ENCODE measurements at regions not wholly inside any gene's neighbourhood (a gene's known extent, or its start where the extent isn't known, plus 50 kb on each side); places are given as distances from the start of the nearest gene placed in this dataset.

DNA sequence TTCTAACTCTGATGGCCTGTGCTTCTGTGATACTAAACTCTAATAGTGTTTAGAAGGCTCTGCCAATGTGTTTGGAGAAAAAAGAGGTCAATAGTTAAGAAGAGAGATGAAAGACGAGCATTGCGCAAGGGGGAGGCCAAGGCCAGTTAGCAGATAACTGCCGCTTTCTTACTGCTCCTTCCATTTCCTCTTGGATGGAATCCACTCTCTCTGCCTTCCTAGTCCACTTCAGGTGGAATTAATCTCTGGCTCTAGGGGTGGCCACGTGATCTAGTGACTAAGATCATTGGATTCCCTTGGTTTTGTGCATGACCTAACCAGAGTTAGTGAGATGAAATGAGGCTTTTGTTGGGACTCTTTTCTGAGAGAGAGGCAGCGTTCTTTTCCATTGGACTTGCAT is 148.3 kb downstream of the ACTL8 start:
- TF ChIP-seq, protein P1, sequence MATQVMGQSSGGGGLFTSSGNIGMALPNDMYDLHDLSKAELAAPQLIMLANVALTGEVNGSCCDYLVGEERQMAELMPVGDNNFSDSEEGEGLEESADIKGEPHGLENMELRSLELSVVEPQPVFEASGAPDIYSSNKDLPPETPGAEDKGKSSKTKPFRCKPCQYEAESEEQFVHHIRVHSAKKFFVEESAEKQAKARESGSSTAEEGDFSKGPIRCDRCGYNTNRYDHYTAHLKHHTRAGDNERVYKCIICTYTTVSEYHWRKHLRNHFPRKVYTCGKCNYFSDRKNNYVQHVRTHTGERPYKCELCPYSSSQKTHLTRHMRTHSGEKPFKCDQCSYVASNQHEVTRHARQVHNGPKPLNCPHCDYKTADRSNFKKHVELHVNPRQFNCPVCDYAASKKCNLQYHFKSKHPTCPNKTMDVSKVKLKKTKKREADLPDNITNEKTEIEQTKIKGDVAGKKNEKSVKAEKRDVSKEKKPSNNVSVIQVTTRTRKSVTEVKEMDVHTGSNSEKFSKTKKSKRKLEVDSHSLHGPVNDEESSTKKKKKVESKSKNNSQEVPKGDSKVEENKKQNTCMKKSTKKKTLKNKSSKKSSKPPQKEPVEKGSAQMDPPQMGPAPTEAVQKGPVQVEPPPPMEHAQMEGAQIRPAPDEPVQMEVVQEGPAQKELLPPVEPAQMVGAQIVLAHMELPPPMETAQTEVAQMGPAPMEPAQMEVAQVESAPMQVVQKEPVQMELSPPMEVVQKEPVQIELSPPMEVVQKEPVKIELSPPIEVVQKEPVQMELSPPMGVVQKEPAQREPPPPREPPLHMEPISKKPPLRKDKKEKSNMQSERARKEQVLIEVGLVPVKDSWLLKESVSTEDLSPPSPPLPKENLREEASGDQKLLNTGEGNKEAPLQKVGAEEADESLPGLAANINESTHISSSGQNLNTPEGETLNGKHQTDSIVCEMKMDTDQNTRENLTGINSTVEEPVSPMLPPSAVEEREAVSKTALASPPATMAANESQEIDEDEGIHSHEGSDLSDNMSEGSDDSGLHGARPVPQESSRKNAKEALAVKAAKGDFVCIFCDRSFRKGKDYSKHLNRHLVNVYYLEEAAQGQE (IDR thresholded peaks at IDR 0.05; ENCODE audit: insufficient read depth in 1 of 2, low read depth in 2 of 2, low read length in 2 of 2) = no peak
- no peak for TF ChIP-seq SIN3A (IDR thresholded peaks at IDR 0.05; ENCODE audit: borderline replicate concordance, insufficient read depth, low read length)
- TF ChIP-seq TAF1 (IDR thresholded peaks at IDR 0.05; ENCODE audit: borderline replicate concordance, insufficient read depth, low read length) = no peak
- no peak for TF ChIP-seq POLR2AphosphoS5 (IDR thresholded peaks at IDR 0.05; ENCODE audit: low read depth, low read length)
- no peak for TF ChIP-seq FOXP2 (optimal IDR thresholded peaks at IDR 0.05; ENCODE audit: borderline replicate concordance, extremely low read depth, extremely low read length, insufficient read depth)

DNA sequence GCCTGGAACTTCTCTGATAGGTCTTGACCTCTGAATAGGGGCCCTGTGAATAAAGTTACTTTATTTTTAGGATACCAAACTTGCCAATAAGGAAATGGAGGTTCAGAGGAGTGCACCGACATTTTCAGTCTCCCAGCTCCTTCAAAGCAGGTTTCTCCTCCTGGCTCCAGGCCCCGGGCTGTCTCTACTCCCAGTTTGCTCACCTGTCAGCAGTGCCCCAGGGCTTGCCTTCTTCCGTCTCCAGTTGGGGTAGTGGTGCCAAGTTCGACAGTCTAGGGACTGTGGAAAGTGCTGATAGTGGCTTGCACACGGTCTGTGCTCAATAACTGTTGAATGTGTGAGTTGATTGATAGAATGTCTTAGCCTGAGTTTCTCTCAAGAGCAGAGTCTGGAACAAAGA is 149.2 kb downstream of the ACTL8 start:
- TF ChIP-seq POLR2AphosphoS5 (IDR thresholded peaks at IDR 0.05; ENCODE audit: low read depth, low read length) = no peak
- no peak for TF ChIP-seq FOXP2 (optimal IDR thresholded peaks at IDR 0.05; ENCODE audit: borderline replicate concordance, extremely low read depth, extremely low read length, insufficient read depth)
- TF ChIP-seq TAF1 (IDR thresholded peaks at IDR 0.05; ENCODE audit: borderline replicate concordance, insufficient read depth, low read length) = no peak
- TF ChIP-seq, protein P1 (IDR thresholded peaks at IDR 0.05; ENCODE audit: insufficient read depth in 1 of 2, low read depth in 2 of 2, low read length in 2 of 2) = no peak
- TF ChIP-seq SIN3A (IDR thresholded peaks at IDR 0.05; ENCODE audit: borderline replicate concordance, insufficient read depth, low read length) = no peak

DNA sequence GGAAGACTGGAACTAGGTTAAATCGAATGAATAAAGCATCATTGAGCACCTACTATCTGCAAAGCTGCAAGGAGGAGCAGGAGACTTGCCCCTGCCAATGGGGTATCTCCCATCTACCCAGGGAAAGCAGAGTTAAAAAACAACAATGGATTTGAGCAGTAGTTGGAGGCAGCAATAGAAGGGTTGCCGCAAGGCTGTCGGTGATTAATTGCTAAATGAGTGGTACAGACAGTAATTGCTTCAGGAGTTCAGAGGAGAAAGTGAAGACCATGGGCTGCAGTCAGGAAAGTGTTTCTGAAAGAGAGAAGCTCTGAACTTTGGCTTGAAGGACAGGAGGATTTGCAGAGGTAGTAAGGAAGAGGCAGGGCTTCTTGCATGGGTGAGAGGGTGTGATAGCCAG is 152.9 kb downstream of the ACTL8 start:
- TF ChIP-seq POLR2AphosphoS5 (IDR thresholded peaks at IDR 0.05; ENCODE audit: low read depth, low read length) = no peak
- TF ChIP-seq, protein P1 (IDR thresholded peaks at IDR 0.05; ENCODE audit: insufficient read depth in 1 of 2, low read depth in 2 of 2, low read length in 2 of 2) = no peak
- no peak for TF ChIP-seq TAF1 (IDR thresholded peaks at IDR 0.05; ENCODE audit: borderline replicate concordance, insufficient read depth, low read length)
- TF ChIP-seq FOXP2 (optimal IDR thresholded peaks at IDR 0.05; ENCODE audit: borderline replicate concordance, extremely low read depth, extremely low read length, insufficient read depth) = no peak
- TF ChIP-seq SIN3A (IDR thresholded peaks at IDR 0.05; ENCODE audit: borderline replicate concordance, insufficient read depth, low read length) = no peak

DNA sequence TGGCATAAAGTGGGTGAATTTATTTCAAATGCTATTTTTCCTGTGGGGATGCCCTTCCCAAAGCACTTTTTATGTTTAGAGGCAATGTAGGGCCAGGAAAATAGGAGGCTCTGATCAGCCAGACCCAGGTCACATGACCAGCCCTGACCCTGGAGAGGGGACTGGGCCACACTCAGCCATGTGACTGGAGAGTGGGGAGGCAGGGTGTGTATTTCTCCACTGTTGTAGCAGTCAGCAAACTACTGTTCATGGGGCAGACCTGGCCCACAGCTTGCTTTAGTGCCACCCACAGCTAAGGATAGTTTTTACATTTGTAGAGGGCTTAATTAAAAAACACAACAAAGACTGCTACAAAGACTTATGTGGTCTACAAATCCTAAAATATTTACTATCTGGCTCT is 153.8 kb downstream of the ACTL8 start:
- TF ChIP-seq, protein P1 (IDR thresholded peaks at IDR 0.05; ENCODE audit: insufficient read depth in 1 of 2, low read depth in 2 of 2, low read length in 2 of 2) = no peak
- TF ChIP-seq POLR2AphosphoS5 (IDR thresholded peaks at IDR 0.05; ENCODE audit: low read depth, low read length) (no peak), TAF1 (IDR thresholded peaks at IDR 0.05; ENCODE audit: borderline replicate concordance, insufficient read depth, low read length) (no peak), FOXP2 (optimal IDR thresholded peaks at IDR 0.05; ENCODE audit: borderline replicate concordance, extremely low read depth, extremely low read length, insufficient read depth) (no peak), SIN3A (IDR thresholded peaks at IDR 0.05; ENCODE audit: borderline replicate concordance, insufficient read depth, low read length) (no peak)

DNA sequence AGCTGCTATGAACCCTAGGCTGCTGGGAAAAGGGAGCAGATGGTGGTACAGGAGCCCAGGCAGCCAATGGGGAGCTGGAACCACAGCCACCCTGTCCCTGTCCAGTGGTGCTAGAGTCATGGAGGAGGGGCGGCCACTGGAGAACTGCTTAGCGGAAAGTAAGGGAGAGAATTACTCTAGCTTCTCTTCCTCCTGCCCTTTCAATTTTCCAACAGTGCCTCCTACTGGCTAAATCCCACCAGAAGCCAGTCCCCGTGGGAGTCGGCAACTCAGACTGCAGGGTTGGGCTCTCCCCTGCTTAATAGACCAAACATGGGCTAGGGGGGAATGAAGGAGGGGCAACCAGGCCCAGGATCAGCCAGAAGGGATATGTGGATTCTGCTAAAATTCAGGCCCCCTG is 154.5 kb downstream of the ACTL8 start:
- TF ChIP-seq POLR2AphosphoS5 (IDR thresholded peaks at IDR 0.05; ENCODE audit: low read depth, low read length) (no peak), SIN3A (IDR thresholded peaks at IDR 0.05; ENCODE audit: borderline replicate concordance, insufficient read depth, low read length) (no peak), FOXP2 (optimal IDR thresholded peaks at IDR 0.05; ENCODE audit: borderline replicate concordance, extremely low read depth, extremely low read length, insufficient read depth) (no peak), TAF1 (IDR thresholded peaks at IDR 0.05; ENCODE audit: borderline replicate concordance, insufficient read depth, low read length) (no peak)
- TF ChIP-seq, protein P1 (IDR thresholded peaks at IDR 0.05; ENCODE audit: insufficient read depth in 1 of 2, low read depth in 2 of 2, low read length in 2 of 2) = no peak
